OCI-LY1 (cell line): ENCODE measurements at regions not wholly inside any gene's neighbourhood (a gene's known extent, or its start where the extent isn't known, plus 50 kb on each side); places are given as distances from the start of the nearest gene placed in this dataset.

Experiments
- H2AFZ ChIP-seq: fragments of 200-600 bp; sonication (generic), shearing (Covaris generic); 2 replicates; pipeline ENCODE4 v1.6.0; 2014; ENCODE audit warnings: antibody characterized with exemption, mild to moderate bottlenecking, low read length
- H3F3A ChIP-seq: fragments of 200-600 bp; sonication (generic), shearing (Covaris generic); 2 replicates; pipeline ENCODE4 v1.6.0; 2014; ENCODE audit warnings: mild to moderate bottlenecking, antibody characterized with exemption, low read length, moderate library complexity; ENCODE audit not compliant: insufficient read depth
- H3K27ac ChIP-seq: fragments of 200-600 bp; sonication (generic); 2 replicates; pipeline ENCODE4 v1.5.1; 2014; ENCODE audit warnings: low read length, mixed run types, mild to moderate bottlenecking, low read depth; ENCODE audit not compliant: poor library complexity, severe bottlenecking
- H3K27me3 ChIP-seq: fragments of 200-600 bp; sonication (generic); 2 replicates; pipeline ENCODE4 v1.6.0; 2014; ENCODE audit warnings: antibody characterized with exemption, mild to moderate bottlenecking, low read length, moderate library complexity; ENCODE audit not compliant: insufficient read depth
- H3K36me3 ChIP-seq: fragments of 200-600 bp; sonication (generic); 2 replicates; pipeline ENCODE4 v1.6.1; 2014; ENCODE audit warnings: mild to moderate bottlenecking, antibody characterized with exemption, low read length, moderate library complexity, mixed read lengths; ENCODE audit not compliant: insufficient read depth
- H3K4me1 ChIP-seq: fragments of 200-600 bp; sonication (generic); 2 replicates; pipeline ENCODE4 v1.5.1; 2014; ENCODE audit warnings: mild to moderate bottlenecking, low read length, moderate library complexity; ENCODE audit not compliant: insufficient read depth, severe bottlenecking
- H3K4me2 ChIP-seq: fragments of 200-600 bp; sonication (generic), shearing (Covaris generic); 2 replicates; pipeline ENCODE4 v1.6.1; 2014; ENCODE audit warnings: low read length
- H3K4me3 ChIP-seq: fragments of 200-600 bp; sonication (generic); 2 replicates; pipeline ENCODE4 v1.5.1; 2014; ENCODE audit warnings: low read length, low read depth, mild to moderate bottlenecking, mixed read lengths; ENCODE audit not compliant: poor library complexity, severe bottlenecking
- H3K79me2 ChIP-seq: fragments of 200-600 bp; shearing (Covaris generic); 2 replicates; pipeline ENCODE4 v1.6.1; 2016; ENCODE audit warnings: mixed run types, low read length, mixed read lengths; ENCODE audit not compliant: insufficient read depth
- H3K9ac ChIP-seq: fragments of 200-600 bp; sonication (generic), shearing (Covaris generic); 2 replicates; pipeline ENCODE4 v1.6.1; 2014; ENCODE audit warnings: mild to moderate bottlenecking, low read length, mixed read lengths
- H3K9me2 ChIP-seq: fragments of 200-600 bp; sonication (generic), shearing (Covaris generic); 2 replicates; pipeline ENCODE4 v1.6.1; 2014; ENCODE audit warnings: low read depth, mild to moderate bottlenecking, low read length, mixed read lengths
- H3K9me3 ChIP-seq: fragments of 200-600 bp; shearing (Covaris generic); 2 replicates; pipeline ENCODE4 v1.6.1; 2014; ENCODE audit warnings: low read length, mixed read lengths
- H4K20me1 ChIP-seq: fragments of 200-600 bp; sonication (generic), shearing (Covaris generic); 2 replicates; pipeline ENCODE4 v1.6.0; 2016; ENCODE audit warnings: mild to moderate bottlenecking, low read length; ENCODE audit not compliant: insufficient read depth
- EZH2 ChIP-seq: fragments of 200-600 bp; sonication (generic), shearing (Covaris generic); IDR thresholded peaks from 2 replicates; pipeline ENCODE4 v1.8.0; 2017; ENCODE audit warnings: borderline replicate concordance, mixed run types, mild to moderate bottlenecking, antibody characterized with exemption, low read length, moderate library complexity, mixed read lengths
- TF ChIP-seq, protein P1 (sequence below): fragments of 200-600 bp; sonication (generic), shearing (Covaris generic); IDR thresholded peaks from 2 replicates; pipeline ENCODE4 v1.5.1; 2017; ENCODE audit warnings: mild to moderate bottlenecking, antibody characterized with exemption, low read length, moderate library complexity, mixed read lengths

DNA sequence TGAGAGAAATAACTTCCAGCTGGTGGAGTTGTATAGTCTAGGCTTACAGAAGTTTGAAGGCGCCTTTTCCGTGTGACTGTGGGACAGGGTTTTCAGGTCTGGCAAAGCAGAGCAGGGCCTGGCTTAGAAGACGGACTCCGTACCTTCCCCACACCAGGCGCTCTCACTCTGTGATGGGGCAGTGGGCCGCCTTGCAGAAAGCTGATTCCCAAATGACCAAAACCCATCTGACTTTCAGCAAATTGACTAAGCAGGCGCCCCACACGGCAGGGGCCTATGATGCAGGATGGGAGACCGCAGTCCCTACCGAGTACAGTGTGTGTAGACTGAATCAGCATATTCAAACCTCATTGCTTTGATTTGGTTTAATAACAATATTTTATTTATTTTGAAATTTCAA is 85.8 kb upstream of the TMEM45B start:
- no peaks in the 10 kb centered on the region for H3K79me2 ChIP-seq
- no peaks in the 10 kb centered on the region for H3K4me1 ChIP-seq
- H3K27me3 ChIP-seq: no peaks in the 10 kb centered on the region

GRCh38 chr11:129731316-129731715 is 84.3 kb upstream of the TMEM45B start:
- H3K4me2 ChIP-seq: no peak overlapping the region
- no peak overlapping the region for H2AFZ ChIP-seq
- no peak overlapping the region for H3K4me3 ChIP-seq

More for the DNA sequence above, 85.8 kb upstream of the TMEM45B start:
- Histone ChIP-seq H2AFZ (no peak overlapping the region), H3K9ac (no peak overlapping the region), H3K4me3 (no peak overlapping the region), H3K4me2 (no peak overlapping the region), H3K36me3 (no peaks in the 10 kb centered on the region), H3K9me2 (no peaks in the 10 kb centered on the region), H4K20me1 (no peaks in the 10 kb centered on the region), H3K27ac (no peak overlapping the region), H3K9me3 (no peaks in the 10 kb centered on the region), H3F3A (no peaks in the 10 kb centered on the region)
- TF ChIP-seq, protein P1, sequence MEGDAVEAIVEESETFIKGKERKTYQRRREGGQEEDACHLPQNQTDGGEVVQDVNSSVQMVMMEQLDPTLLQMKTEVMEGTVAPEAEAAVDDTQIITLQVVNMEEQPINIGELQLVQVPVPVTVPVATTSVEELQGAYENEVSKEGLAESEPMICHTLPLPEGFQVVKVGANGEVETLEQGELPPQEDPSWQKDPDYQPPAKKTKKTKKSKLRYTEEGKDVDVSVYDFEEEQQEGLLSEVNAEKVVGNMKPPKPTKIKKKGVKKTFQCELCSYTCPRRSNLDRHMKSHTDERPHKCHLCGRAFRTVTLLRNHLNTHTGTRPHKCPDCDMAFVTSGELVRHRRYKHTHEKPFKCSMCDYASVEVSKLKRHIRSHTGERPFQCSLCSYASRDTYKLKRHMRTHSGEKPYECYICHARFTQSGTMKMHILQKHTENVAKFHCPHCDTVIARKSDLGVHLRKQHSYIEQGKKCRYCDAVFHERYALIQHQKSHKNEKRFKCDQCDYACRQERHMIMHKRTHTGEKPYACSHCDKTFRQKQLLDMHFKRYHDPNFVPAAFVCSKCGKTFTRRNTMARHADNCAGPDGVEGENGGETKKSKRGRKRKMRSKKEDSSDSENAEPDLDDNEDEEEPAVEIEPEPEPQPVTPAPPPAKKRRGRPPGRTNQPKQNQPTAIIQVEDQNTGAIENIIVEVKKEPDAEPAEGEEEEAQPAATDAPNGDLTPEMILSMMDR: no peak
- TF ChIP-seq EZH2: no peak

GRCh38 chr11:129732941-129733340 is 82.7 kb upstream of the TMEM45B start:
- Histone ChIP-seq H3K79me2 (no peaks in the 10 kb centered on the region), H2AFZ (no peak overlapping the region), H3K27me3 (no peaks in the 10 kb centered on the region), H3F3A (no peaks in the 10 kb centered on the region), H4K20me1 (no peaks in the 10 kb centered on the region), H3K4me3 (no peak overlapping the region), H3K4me1 (no peaks in the 10 kb centered on the region), H3K9me2 (no peaks in the 10 kb centered on the region), H3K27ac (no peak overlapping the region), H3K36me3 (no peaks in the 10 kb centered on the region), H3K9me3 (no peaks in the 10 kb centered on the region), H3K4me2 (no peak overlapping the region), H3K9ac (no peak overlapping the region)
- no peak for TF ChIP-seq EZH2
- TF ChIP-seq, protein P1: no peak

More at GRCh38 chr11:129731316-129731715, 84.3 kb upstream of the TMEM45B start:
- Histone ChIP-seq H3F3A (no peaks in the 10 kb centered on the region), H3K36me3 (no peaks in the 10 kb centered on the region), H3K27ac (no peak overlapping the region), H3K9me3 (no peaks in the 10 kb centered on the region), H3K9ac (no peak overlapping the region), H3K27me3 (no peaks in the 10 kb centered on the region), H4K20me1 (no peaks in the 10 kb centered on the region), H3K4me1 (no peaks in the 10 kb centered on the region), H3K79me2 (no peaks in the 10 kb centered on the region), H3K9me2 (no peaks in the 10 kb centered on the region)
- TF ChIP-seq, protein P1: no peak
- no peak for TF ChIP-seq EZH2
